HepG2 (cell line): ENCODE measurements at regions not wholly inside any gene's neighbourhood (a gene's known extent, or its start where the extent isn't known, plus 50 kb on each side); places are given as distances from the start of the nearest gene placed in this dataset.
A peak's percentile ranks its signal among the peaks of the same experiment; 100 is the strongest.

Experiments
- ATAC-seq: fragments of 200-7000 bp; cut with Tn5 transposase; 3 replicates; pipeline ENCODE4 v1.9.1; 2020; ENCODE audit warnings: mild to moderate bottlenecking, moderate library complexity
- BruUV-seq: library from RNA; stranded (reverse); fragments of 400-500 nt; replicated peaks from 2 replicates; lab custom pipeline; 2021; lab: Mats Ljungman, UMichigan
- CTCF ChIA-PET: fragments of 300-600 bp; formaldehyde crosslinking; extraction: SDS; loops from one replicate; lab custom pipeline; 2021; ENCODE audit warnings: low total read pairs, inconsistent platforms, low intra/inter-chr PET ratio; lab: Yijun Ruan, JAX
- POLR2A ChIA-PET: fragments of 350-600 bp; sonication (Branson Sonifier 250); formaldehyde crosslinking; loops from one replicate; lab custom pipeline; 2020; ENCODE audit warnings: antibody characterized with exemption, inconsistent platforms; lab: Yijun Ruan, JAX
- DNase-seq: peaks from one replicate; pipeline ENCODE4 v3.0.0-alpha.2; 2015; ENCODE audit warnings: low spot score
- FAIRE-seq: peaks from 3 replicates; lab custom pipeline; 2011; peaks lifted over from hg19 to GRCh38; lab: Jason Lieb, UNC
- H2AFZ ChIP-seq: one replicate; pipeline ENCODE4 v1.6.1; 2011; ENCODE audit warnings: low read length, inconsistent platforms
- H3K27ac ChIP-seq: fragments of 300-600 bp; 3 replicates; pipeline ENCODE4 v1.8.0; 2011; ENCODE audit warnings: mixed run types, mild to moderate bottlenecking, mixed read lengths, low read length, inconsistent platforms; ENCODE audit not compliant: insufficient read depth; ENCODE audit errors: extremely low read length
- H3K27me3 ChIP-seq, 2 experiments: fragments of 200-600 bp in 1 of 2; 2 replicates in 1 of 2; 3 replicates in 1 of 2; pipeline versions ENCODE4 v1.6.0 to v1.8.0; 2011; ENCODE audit warnings: low read length in 2 of 2, mild to moderate bottlenecking in 2 of 2, moderate library complexity in 2 of 2, inconsistent platforms in 1 of 2; ENCODE audit not compliant: insufficient read depth in 2 of 2, control insufficient read depth in 1 of 2
- H3K36me3 ChIP-seq, 2 experiments: fragments of 200-600 bp in 1 of 2; replicated peaks in 1 of 2; 2 replicates in 1 of 2; 3 replicates in 1 of 2; pipeline versions ENCODE4 v1.5.1 to v1.8.0; 2011; ENCODE audit warnings: low read length in 2 of 2, inconsistent platforms in 1 of 2; ENCODE audit not compliant: insufficient read depth in 2 of 2, control insufficient read depth in 1 of 2
- H3K4me1 ChIP-seq: 2 replicates; pipeline ENCODE4 v1.5.1; 2012; ENCODE audit warnings: low read length, inconsistent platforms; ENCODE audit not compliant: insufficient read depth
- H3K4me2 ChIP-seq: 2 replicates; pipeline ENCODE4 v1.6.0; 2011; ENCODE audit warnings: low read depth, low read length, inconsistent platforms
- H3K4me3 ChIP-seq, 3 experiments: fragments of 200-600 bp in 1 of 3; sonication (generic), shearing (Covaris generic) in 1 of 3; replicated peaks in 1 of 3; 2 replicates each; pipeline ENCODE4 v1.5.1; 2011 to 2016; ENCODE audit warnings: low read length in 3 of 3, inconsistent platforms in 2 of 3, low read depth in 2 of 3, mild to moderate bottlenecking in 2 of 3, control low read depth in 1 of 3, mixed read lengths in 1 of 3; ENCODE audit not compliant: insufficient read depth in 1 of 3
- H3K79me2 ChIP-seq: one replicate; pipeline ENCODE4 v1.6.1; 2011; ENCODE audit warnings: low read length, inconsistent platforms; ENCODE audit not compliant: insufficient read depth
- H3K9ac ChIP-seq: 2 replicates; pipeline ENCODE4 v1.6.0; 2011; ENCODE audit warnings: mild to moderate bottlenecking, low read depth, low read length, inconsistent platforms; ENCODE audit not compliant: insufficient read depth
- H3K9me3 ChIP-seq: 2 replicates; pipeline ENCODE4 v1.5.1; 2012; ENCODE audit warnings: mild to moderate bottlenecking, low read length
- H4K20me1 ChIP-seq: 2 replicates; pipeline ENCODE4 v1.6.0; 2011; ENCODE audit warnings: inconsistent platforms, mild to moderate bottlenecking, low read length, moderate library complexity; ENCODE audit not compliant: insufficient read depth
- ATF7-NPFF ChIP-seq: sonication (generic); formaldehyde crosslinking; IDR thresholded peaks from 2 replicates; pipeline ENCODE4 v1.8.1; 2023; ENCODE audit warnings: mild to moderate bottlenecking, low read depth, missing genetic modification reagents, moderate library complexity
- BCL6 ChIP-seq: IDR thresholded peaks from 2 replicates; pipeline ENCODE4 v1.6.1; 2016; ENCODE audit warnings: missing genetic modification reagents, missing compliant biosample characterization
- DZIP1 ChIP-seq: sonication (generic); formaldehyde crosslinking; IDR thresholded peaks from 2 replicates; pipeline ENCODE4 v1.5.0; 2020; ENCODE audit warnings: mild to moderate bottlenecking, missing genetic modification reagents
- GATAD2A ChIP-seq: IDR thresholded peaks from 2 replicates; pipeline ENCODE4 v1.6.1; 2016
- HMG20A ChIP-seq: IDR thresholded peaks from 2 replicates; pipeline ENCODE4 v1.6.1; 2016; ENCODE audit warnings: borderline replicate concordance
- KDM1A ChIP-seq: IDR thresholded peaks from 2 replicates; pipeline ENCODE4 v1.6.1; 2016; ENCODE audit warnings: missing compliant biosample characterization
- KLF9 ChIP-seq: IDR thresholded peaks from 2 replicates; pipeline ENCODE4 v1.6.1; 2016; ENCODE audit warnings: low read depth
- MXD1 ChIP-seq: sonication (generic); formaldehyde crosslinking; IDR thresholded peaks from 2 replicates; pipeline ENCODE4 v1.4.0; 2020; ENCODE audit warnings: mild to moderate bottlenecking, missing genetic modification reagents
- POLR2AphosphoS2 ChIP-seq: IDR thresholded peaks from 2 replicates; pipeline ENCODE4 v1.6.1; 2011; ENCODE audit warnings: low read depth, low read length, improper control_type of control experiment
- RARA ChIP-seq: IDR thresholded peaks from 2 replicates; pipeline ENCODE4 v1.6.1; 2016; ENCODE audit warnings: missing genetic modification reagents, missing compliant biosample characterization
- ZFP36 ChIP-seq: fragments of 150-350 bp; IDR thresholded peaks from 2 replicates; pipeline ENCODE4 v1.6.1; 2018; ENCODE audit warnings: borderline replicate concordance, low read length, low read depth; ENCODE audit not compliant: partially characterized antibody
- ZNF614 ChIP-seq: IDR thresholded peaks from 2 replicates; pipeline ENCODE4 v1.6.1; 2018; ENCODE audit warnings: missing biosample characterization, missing genetic modification reagents, inconsistent platforms, borderline replicate concordance
- ZNF761 ChIP-seq: sonication (generic); formaldehyde crosslinking; conservative IDR thresholded peaks from 2 replicates; pipeline ENCODE4 v1.4.0; 2020; ENCODE audit warnings: mild to moderate bottlenecking, missing genetic modification reagents
- WGBS: methylation state at CpG from one replicate; pipeline ENCODE4 v1.1.6; 2017; ENCODE audit warnings: low lambda C conversion rate; 5-methylcytosine and 5-hydroxymethylcytosine counted together
- in situ Hi-C: cut with HindIII; loops from 2 replicates; pipeline ENCODE4 v1.10.0; 2017; ENCODE audit warnings: low pct_unique_long_range_greater_than_20kb; ENCODE audit not compliant: extremely low pct_ligation_motif_present
- intact Hi-C: fragments of 100-400 bp; cut with micrococcal nuclease; formaldehyde crosslinking; loops from one replicate; pipeline ENCODE4 v1.10.0; 2022; ENCODE audit not compliant: unreplicated experiment

- POLR2A ChIA-PET: no interaction called here
- no peaks in the 10 kb centered on the region for H3K9me3 ChIP-seq
- no peak overlapping the region for H3K27ac ChIP-seq
- no peaks in the 10 kb centered on the region for H3K36me3 ChIP-seq
- CTCF ChIA-PET: no interaction called here
- H2AFZ ChIP-seq: no peak overlapping the region
- in situ Hi-C loops: loop anchor here (25.0 kb wide), 1 partner anchor 453 kb away; no protein-coding TSS in a partner anchor
- ATAC-seq: no peak
- TF ChIP-seq BCL6 (CRISPR knock-in tag) (peak; percentile 91), KDM1A (CRISPR knock-in tag) (no peak), RARA (CRISPR knock-in tag) (0 out of 2 replicates have a peak, but pooled peaks have one; percentile 28)
- TF ChIP-seq, all 625 proteins: peak for 2
- H3K4me3 ChIP-seq: no peak overlapping the region
- H3K4me1 ChIP-seq: no peaks in the 10 kb centered on the region
- FAIRE-seq (no peak), DNase-seq (no peak)
- peaks cover 0 to 9% of the 10 kb centered on the region in 2 experiments; a peak in 2 of 5 replicates for H3K27me3 ChIP-seq
- no peak overlapping the region for H3K4me2 ChIP-seq
- H3K79me2 ChIP-seq: no peaks in the 10 kb centered on the region
- no TSS peak for BruUV-seq
- no peaks in the 10 kb centered on the region for H4K20me1 ChIP-seq
- no peak overlapping the region for H3K9ac ChIP-seq
- intact Hi-C loops: loop anchor here (5.0 kb wide), 1 partner anchor 77 kb away; the partner anchor contains the start of gene L3MBTL3
- 2% methylated on average over 6 of the region's 6 CpGs for WGBS
Measured at GRCh38 chr6:129940454-129941195, 77.8 kb upstream of the L3MBTL3 start.

- H3K4me2 ChIP-seq: no peak overlapping the region
- ChIA-PET POLR2A (no interaction called here), CTCF (no interaction called here)
- H2AFZ ChIP-seq: no peak overlapping the region
- intact Hi-C loops: loop anchor here (10.0 kb wide), 1 partner anchor 344 kb away; no protein-coding TSS in a partner anchor
- H3K79me2 ChIP-seq: no peaks in the 10 kb centered on the region
- in situ Hi-C loops: loop anchor here (25.0 kb wide), 1 partner anchor 451 kb away; no protein-coding TSS in a partner anchor
- H3K4me3 ChIP-seq: no peak overlapping the region
- ATAC-seq (no peak), FAIRE-seq (no peak), DNase-seq (no peak)
- H3K4me1 ChIP-seq: no peaks in the 10 kb centered on the region
- no TSS peak for BruUV-seq
- H3K9me3 ChIP-seq: no peaks in the 10 kb centered on the region
- 4% methylated on average over 8 of the region's 8 CpGs for WGBS
- H3K9ac ChIP-seq: no peak overlapping the region
- H3K27me3 ChIP-seq: peaks cover 0 to 9% of the 10 kb centered on the region in 2 experiments; a peak in 2 of 5 replicates
- no peak overlapping the region for H3K27ac ChIP-seq
- no peaks in the 10 kb centered on the region for H3K36me3 ChIP-seq
- H4K20me1 ChIP-seq: no peaks in the 10 kb centered on the region
- TF ChIP-seq POLR2AphosphoS2 (no peak), MXD1 (CRISPR knock-in tag) (no peak), DZIP1 (no peak), HMG20A (CRISPR knock-in tag) (no peak), GATAD2A (CRISPR knock-in tag) (no peak), ZNF614 (CRISPR knock-in tag) (no peak), KLF9 (CRISPR knock-in tag) (no peak), ZNF761 (CRISPR knock-in tag) (no peak), ZFP36 (no peak), ATF7-NPFF (CRISPR knock-in tag) (no peak)
Measured at GRCh38 chr6:129938249-129939020, 77.3 kb upstream of the TMEM244 start.
